MM.1S (cell line): ENCODE measurements at regions not wholly inside any gene's neighbourhood (a gene's known extent, or its start where the extent isn't known, plus 50 kb on each side); places are given as distances from the start of the nearest gene placed in this dataset.

Experiments
- DNase-seq: peaks from one replicate; pipeline ENCODE4 v3.0.0-alpha.2; 2015
- H2AFZ ChIP-seq: fragments of 300-600 bp; sonication (generic); 2 replicates; pipeline ENCODE4 v1.6.0; 2016; ENCODE audit warnings: antibody characterized with exemption, low read length
- H3F3A ChIP-seq: fragments of 300-600 bp; sonication (generic); 2 replicates; pipeline ENCODE4 v1.6.1; 2016; ENCODE audit warnings: mild to moderate bottlenecking, antibody characterized with exemption, low read length, moderate library complexity, mixed read lengths; ENCODE audit not compliant: insufficient read depth
- H3K27ac ChIP-seq: fragments of 300-600 bp; sonication (generic); 2 replicates; pipeline ENCODE4 v1.5.1; 2016; ENCODE audit warnings: mild to moderate bottlenecking, low read length
- H3K27me3 ChIP-seq: fragments of 300-600 bp; sonication (generic); replicated peaks from 2 replicates; pipeline ENCODE4 v1.6.0; 2016; ENCODE audit warnings: low read length; ENCODE audit not compliant: insufficient read depth
- H3K36me3 ChIP-seq: fragments of 300-600 bp; sonication (generic); replicated peaks from 2 replicates; pipeline ENCODE4 v1.6.1; 2016; ENCODE audit warnings: mild to moderate bottlenecking, low read length, mixed read lengths; ENCODE audit not compliant: insufficient read depth
- H3K4me1 ChIP-seq: fragments of 300-600 bp; sonication (generic); 2 replicates; pipeline ENCODE4 v1.6.1; 2016; ENCODE audit warnings: low read length, mixed read lengths
- H3K4me2 ChIP-seq: fragments of 300-600 bp; sonication (generic); 2 replicates; pipeline ENCODE4 v1.6.0; 2016; ENCODE audit warnings: low read depth, low read length
- H3K4me3 ChIP-seq: fragments of 300-600 bp; sonication (generic); 2 replicates; pipeline ENCODE4 v1.5.1; 2016; ENCODE audit warnings: low read length, mixed read lengths
- H3K79me2 ChIP-seq: fragments of 300-600 bp; sonication (generic); 2 replicates; pipeline ENCODE4 v1.6.1; 2016; ENCODE audit warnings: mixed run types, low read length, mixed read lengths
- H3K9ac ChIP-seq: fragments of 300-600 bp; sonication (generic); 2 replicates; pipeline ENCODE4 v1.6.1; 2016; ENCODE audit warnings: low read length, mixed read lengths
- H3K9me2 ChIP-seq: fragments of 300-600 bp; sonication (generic); replicated peaks from 2 replicates; pipeline ENCODE4 v1.6.1; 2016; ENCODE audit warnings: mild to moderate bottlenecking, low read length, mixed read lengths; ENCODE audit not compliant: insufficient read depth
- H3K9me3 ChIP-seq: fragments of 300-600 bp; sonication (generic); replicated peaks from 2 replicates; pipeline ENCODE4 v1.6.1; 2016; ENCODE audit warnings: mild to moderate bottlenecking, low read length, mixed read lengths; ENCODE audit not compliant: insufficient read depth
- H4K20me1 ChIP-seq: fragments of 300-600 bp; sonication (generic); 2 replicates; pipeline ENCODE4 v1.6.1; 2016; ENCODE audit warnings: mild to moderate bottlenecking, low read length, moderate library complexity, mixed read lengths; ENCODE audit not compliant: insufficient read depth
- CTCF ChIP-seq: fragments of 300-600 bp; sonication (generic); IDR thresholded peaks from 2 replicates; pipeline ENCODE4 v1.5.1; 2016; ENCODE audit warnings: antibody characterized with exemption, low read length, mixed read lengths
- EZH2 ChIP-seq: fragments of 300-600 bp; sonication (generic); optimal IDR thresholded peaks from 2 replicates; pipeline ENCODE3; 2017; ENCODE audit warnings: low read depth, mild to moderate bottlenecking, antibody characterized with exemption, low read length, mixed read lengths
- EZH2phosphoT487 ChIP-seq: fragments of 300-600 bp; sonication (generic); IDR thresholded peaks from 2 replicates; pipeline ENCODE4 v1.6.1; 2018; ENCODE audit warnings: antibody characterized with exemption, low read length

- Histone ChIP-seq H3K4me3 (no peak overlapping the region), H3F3A (no peaks in the 10 kb centered on the region), H3K27ac (no peak overlapping the region), H4K20me1 (no peaks in the 10 kb centered on the region), H3K9me3 (no peaks in the 10 kb centered on the region), H2AFZ (no peak overlapping the region), H3K36me3 (no peaks in the 10 kb centered on the region), H3K27me3 (no peaks in the 10 kb centered on the region), H3K9ac (no peak overlapping the region), H3K9me2 (no peaks in the 10 kb centered on the region), H3K79me2 (no peaks in the 10 kb centered on the region), H3K4me2 (no peak overlapping the region), H3K4me1 (no peaks in the 10 kb centered on the region)
- no peak for DNase-seq
- TF ChIP-seq EZH2phosphoT487 (no peak), EZH2 (no peak), CTCF (no peak)
Measured at GRCh38 chr13:30097089-30097488, 210.3 kb downstream of the KATNAL1 start.

- H3K79me2 ChIP-seq, result no peaks in the 10 kb centered on the region
- no peak for DNase-seq
- no peaks in the 10 kb centered on the region for H3K9me2 ChIP-seq
- no peak overlapping the region for H3K4me3 ChIP-seq
- no peaks in the 10 kb centered on the region for H3K9me3 ChIP-seq
- H3K4me2 ChIP-seq, result no peak overlapping the region
- no peaks in the 10 kb centered on the region for H3K27me3 ChIP-seq
- TF ChIP-seq EZH2 (no peak), EZH2phosphoT487 (no peak), CTCF (no peak)
- H3K36me3 ChIP-seq, result no peaks in the 10 kb centered on the region
- H4K20me1 ChIP-seq, result no peaks in the 10 kb centered on the region
- H2AFZ ChIP-seq, result no peak overlapping the region
- no peaks in the 10 kb centered on the region for H3F3A ChIP-seq
- H3K9ac ChIP-seq, result no peak overlapping the region
- no peaks in the 10 kb centered on the region for H3K4me1 ChIP-seq
- H3K27ac ChIP-seq, result no peak overlapping the region
Measured at GRCh38 chr13:30094015-30094414, 213.3 kb downstream of the KATNAL1 start.

- Histone ChIP-seq H2AFZ (no peak overlapping the region), H3K79me2 (no peaks in the 10 kb centered on the region), H3K9me3 (no peaks in the 10 kb centered on the region), H4K20me1 (no peaks in the 10 kb centered on the region), H3K36me3 (no peaks in the 10 kb centered on the region), H3K9ac (no peak overlapping the region), H3K9me2 (no peaks in the 10 kb centered on the region), H3K27ac (no peak overlapping the region), H3K4me3 (no peak overlapping the region), H3K4me1 (no peaks in the 10 kb centered on the region), H3F3A (no peaks in the 10 kb centered on the region), H3K4me2 (no peak overlapping the region), H3K27me3 (no peaks in the 10 kb centered on the region)
- TF ChIP-seq EZH2, result no peak
- no peak for DNase-seq
Measured at GRCh38 chr13:30093236-30093635, 214.1 kb downstream of the KATNAL1 start.

GRCh38 chr13:30091691-30092090 is 215.7 kb downstream of the KATNAL1 start:
- TF ChIP-seq EZH2phosphoT487 (no peak), EZH2 (no peak), CTCF (no peak)
- Histone ChIP-seq H4K20me1 (no peaks in the 10 kb centered on the region), H2AFZ (no peak overlapping the region), H3F3A (no peaks in the 10 kb centered on the region), H3K9me2 (no peaks in the 10 kb centered on the region), H3K4me3 (no peak overlapping the region), H3K79me2 (no peaks in the 10 kb centered on the region), H3K27ac (no peak overlapping the region), H3K9me3 (no peaks in the 10 kb centered on the region), H3K36me3 (no peaks in the 10 kb centered on the region), H3K9ac (no peak overlapping the region), H3K27me3 (no peaks in the 10 kb centered on the region), H3K4me2 (no peak overlapping the region), H3K4me1 (no peaks in the 10 kb centered on the region)
- DNase-seq, result no peak
